Cardiac fibroblast (primary cell): ENCODE measurements at regions not wholly inside any gene's neighbourhood (a gene's known extent, or its start where the extent isn't known, plus 50 kb on each side); places are given as distances from the start of the nearest gene placed in this dataset.

ENCODE experiments used
- DNase-seq, 2 donors: peaks; one replicate each; pipeline versions ENCODE4 v3.0.0 to v3.0.0-alpha.2; 2010; ENCODE audit warnings: low read depth in 2 of 2
- H3K4me3 ChIP-seq, 2 donors: replicated peaks in 1 of 2; 1 replicate in 1 of 2; 2 replicates in 1 of 2; pipeline ENCODE4 v1.5.1; 2011; ENCODE audit warnings: low read depth in 2 of 2, low read length in 2 of 2, mild to moderate bottlenecking in 2 of 2, moderate library complexity in 1 of 2
- CTCF ChIP-seq: IDR thresholded peaks from one replicate; pipeline ENCODE4 v1.5.1; 2011; ENCODE audit warnings: low read depth, mild to moderate bottlenecking, low read length, inconsistent platforms

DNA sequence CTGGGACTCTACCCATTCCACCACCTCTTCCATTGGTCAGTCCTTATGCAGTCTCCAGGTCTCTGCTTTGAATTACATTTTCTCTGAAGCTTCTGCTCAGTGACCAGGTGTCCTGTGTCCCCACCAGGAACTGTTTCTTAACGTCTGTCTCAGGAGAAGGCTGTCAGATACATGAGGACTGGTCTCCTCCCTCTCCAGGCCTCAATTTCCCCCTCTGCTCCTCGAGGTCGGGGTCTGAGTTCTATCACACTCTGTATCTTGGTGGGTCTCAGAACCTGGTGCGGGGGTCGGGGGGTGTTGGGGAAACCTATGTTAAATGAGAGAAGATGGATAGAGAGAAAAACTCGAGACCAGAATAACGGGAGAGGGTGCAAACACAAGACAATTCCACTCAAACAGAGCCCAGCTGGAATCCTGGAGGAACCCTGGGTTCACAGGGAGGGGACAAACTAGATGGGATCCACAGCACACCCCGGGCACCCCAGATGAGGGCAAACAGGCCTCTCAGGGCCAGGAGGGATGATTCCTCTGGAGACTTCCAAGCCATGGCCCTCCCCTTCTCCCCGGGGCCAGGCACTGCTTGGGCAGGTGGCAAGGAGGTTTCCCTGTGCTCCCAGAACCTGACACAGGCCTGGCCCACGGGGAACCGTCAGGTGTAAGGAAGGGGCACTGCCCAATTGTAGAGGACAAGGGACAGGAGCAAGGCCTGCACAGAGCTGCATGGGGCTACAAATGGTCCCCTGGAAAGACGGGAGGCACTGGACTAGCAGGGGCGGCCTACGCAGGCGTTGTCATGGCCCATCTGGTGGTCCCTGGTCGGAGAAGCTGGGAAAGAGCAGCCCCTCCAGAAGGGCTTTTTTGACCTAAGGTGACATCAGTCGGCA, 313.2 kb upstream of the DIO3 start:
- no peak overlapping the region for H3K4me3 ChIP-seq
- TF ChIP-seq CTCF: no peak
- DNase-seq: no peak

DNA sequence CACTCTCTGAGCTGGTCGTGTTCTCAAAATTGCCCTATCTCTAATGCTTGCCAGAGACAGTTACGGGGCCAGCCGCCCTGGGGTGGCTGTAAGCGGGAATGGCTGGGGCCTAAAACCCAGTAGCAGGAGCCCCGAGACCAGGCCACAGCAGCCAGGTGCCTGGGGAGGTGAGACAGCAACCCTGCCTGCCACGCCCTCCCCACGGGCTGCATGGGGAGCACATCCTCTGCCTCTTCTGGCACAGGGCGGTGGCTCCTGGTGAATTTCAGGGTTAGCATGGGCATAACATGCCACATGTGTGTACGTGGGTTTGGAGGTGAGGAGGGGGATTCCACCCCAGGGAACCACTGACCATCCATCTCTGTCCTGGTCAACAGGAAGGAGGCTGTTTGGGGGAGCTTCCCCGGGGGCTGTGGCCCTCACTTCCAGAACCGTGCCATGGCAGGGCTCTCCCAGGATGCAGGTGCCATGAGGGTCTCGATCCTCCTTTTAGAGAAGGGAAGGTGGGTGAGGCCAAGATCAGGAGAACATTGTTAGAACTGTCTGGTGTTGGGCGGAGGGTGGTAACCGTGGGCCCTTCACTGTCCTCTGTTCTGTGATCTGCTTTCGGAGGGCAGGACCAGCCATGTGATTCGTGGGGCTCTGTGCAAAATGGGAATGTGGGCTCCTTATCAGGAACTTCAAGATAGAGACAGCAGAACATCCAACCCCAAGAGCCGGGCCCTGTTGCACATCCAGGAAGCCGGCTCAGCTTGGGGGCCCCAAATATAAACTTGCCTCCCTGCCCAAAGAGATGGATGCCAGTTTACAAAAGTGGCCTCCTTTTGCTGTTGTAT, 312.2 kb upstream of the DIO3 start:
- H3K4me3 ChIP-seq: no peak overlapping the region

DNA sequence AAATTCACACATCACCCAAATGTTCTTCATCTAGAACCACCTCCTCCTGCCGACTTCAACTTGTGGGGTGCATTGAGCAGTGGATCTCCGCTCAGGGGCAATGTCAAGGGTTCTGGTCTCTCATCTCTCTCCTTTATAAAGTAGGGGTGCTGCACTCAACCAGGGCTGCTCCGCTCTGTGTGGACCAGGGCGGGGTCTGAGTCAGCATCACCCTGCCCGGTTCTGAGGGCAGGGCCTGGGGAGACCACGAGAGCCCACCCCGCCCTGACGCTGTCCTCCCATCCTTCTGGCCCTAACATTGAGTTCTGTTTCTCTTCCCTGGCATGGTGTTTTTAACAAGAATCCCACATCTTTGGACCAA, 311.6 kb upstream of the DIO3 start:
- no peak for TF ChIP-seq CTCF
- DNase-seq: no peak
- H3K4me3 ChIP-seq: no peak overlapping the region

More for the DNA sequence above, 312.2 kb upstream of the DIO3 start:
- TF ChIP-seq CTCF: no peak
- no peak for DNase-seq

DNA sequence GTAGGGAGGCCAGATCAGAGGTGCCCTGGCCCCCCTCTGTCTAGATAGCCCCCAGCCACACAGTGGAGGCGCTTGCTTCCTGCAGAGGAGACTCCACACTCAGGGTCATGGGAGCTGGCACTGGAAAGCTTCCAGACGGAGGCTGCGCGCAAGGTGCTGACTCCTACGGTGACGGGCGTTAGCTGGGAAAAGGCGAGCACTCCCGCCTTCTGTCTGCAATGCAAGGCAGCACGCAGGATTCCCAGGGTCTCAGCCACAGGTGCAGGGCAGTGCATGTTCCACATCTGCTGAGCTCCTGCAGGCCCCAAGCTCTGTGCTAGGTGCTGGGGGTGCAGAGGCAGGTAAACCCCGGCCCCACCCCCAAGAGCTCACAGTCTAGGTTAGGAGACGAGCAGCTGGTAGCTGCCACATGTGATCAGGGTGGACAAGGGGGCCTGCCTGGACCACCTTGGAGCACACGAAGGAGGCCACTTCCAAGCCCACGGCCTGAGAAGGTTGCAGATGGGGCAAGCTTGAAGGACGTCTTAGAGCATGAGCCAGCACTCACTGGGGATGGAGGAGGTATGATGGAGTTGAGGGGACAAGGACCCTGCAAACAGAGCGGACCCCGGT, 310.9 kb upstream of the DIO3 start:
- no peak for DNase-seq
- H3K4me3 ChIP-seq: no peak overlapping the region
- TF ChIP-seq CTCF: no peak

GRCh38 chr14:101250948-101251811, 310.1 kb upstream of the DIO3 start:
- H3K4me3 ChIP-seq: no peak overlapping the region
- no peak for TF ChIP-seq CTCF
- no peak for DNase-seq
